HG03064 (cell line): ENCODE measurements at regions not wholly inside any gene's neighbourhood (a gene's known extent, or its start where the extent isn't known, plus 50 kb on each side); places are given as distances from the start of the nearest gene placed in this dataset.
"Not testable (repeated sequence)": the region's sequence is repeated elsewhere in the genome, so short reads cannot be mapped to it uniquely, and the experiment has no call there.

Source experiments
- ATAC-seq: cut with Tn5 transposase; IDR thresholded peaks from one replicate; pipeline ENCODE4 v1.9.1; 2021; ENCODE audit warnings: low read depth; ENCODE audit not compliant: unreplicated experiment

GRCh38 chr5:112570708-112571444 is 151.8 kb upstream of the EPB41L4A start:
- ATAC-seq, result no peak

- no peak for ATAC-seq
Observed at GRCh38 chr5:112573441-112573840, 154.4 kb upstream of the EPB41L4A start.

DNA sequence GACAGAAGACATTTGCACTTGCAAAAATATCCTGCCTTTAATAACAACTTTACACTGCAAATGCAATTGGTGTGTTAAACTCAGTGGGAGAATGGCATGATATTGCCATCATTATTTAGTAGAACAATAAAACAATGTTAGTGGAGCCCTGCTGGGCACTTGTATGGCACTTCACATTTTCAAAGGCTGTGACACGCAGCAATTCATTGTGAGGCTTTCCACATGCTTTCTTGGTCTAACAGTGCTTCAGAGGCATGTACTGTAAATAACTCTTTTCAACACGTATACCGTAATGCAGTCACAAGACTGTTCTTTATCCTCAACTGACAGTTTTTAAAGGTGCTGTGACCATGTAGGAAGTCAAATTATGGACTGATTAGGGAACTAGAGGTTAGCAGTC is 155.5 kb upstream of the EPB41L4A start:
- no peak for ATAC-seq

- no peak for ATAC-seq
Observed at GRCh38 chr5:112576298-112576925, 157.3 kb upstream of the EPB41L4A start.

GRCh38 chr5:112579599-112580170 is 158.0 kb upstream of the APC start:
- ATAC-seq, result no peak

DNA sequence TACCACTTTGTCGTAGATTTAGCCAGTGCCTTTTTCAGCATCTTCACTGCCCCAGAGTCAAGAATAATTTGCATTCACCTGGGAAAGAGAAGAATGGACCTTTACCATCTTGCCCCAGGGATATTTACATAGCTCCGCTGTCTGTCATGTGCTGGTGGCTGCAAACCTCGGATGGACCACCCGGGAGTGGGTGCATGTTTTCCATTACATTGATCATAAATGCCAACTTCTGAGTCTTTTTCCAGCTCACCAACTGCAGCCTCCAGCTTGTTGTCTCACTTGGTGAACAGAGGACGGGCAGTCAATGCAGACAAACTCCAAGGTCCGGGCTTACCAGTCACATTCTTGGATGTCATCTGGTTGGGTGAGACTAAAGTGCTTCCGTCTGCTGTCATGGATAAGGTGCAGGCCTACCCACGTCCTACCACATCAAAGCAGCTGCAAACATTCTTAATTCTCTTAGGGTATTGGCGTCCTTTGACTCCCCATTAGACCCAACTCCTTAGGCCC is 155.8 kb upstream of the APC start:
- no peak for ATAC-seq

GRCh38 chr5:112583166-112583565 is 154.5 kb upstream of the APC start:
- ATAC-seq, result no peak

- no peak for ATAC-seq
Observed at GRCh38 chr5:112584781-112585180, 152.9 kb upstream of the APC start.

GRCh38 chr5:112586596-112587062 is 151.1 kb upstream of the APC start:
- ATAC-seq, result no peak

GRCh38 chr5:112590858-112591257 is 146.8 kb upstream of the APC start:
- ATAC-seq, result not testable (repeated sequence)

DNA sequence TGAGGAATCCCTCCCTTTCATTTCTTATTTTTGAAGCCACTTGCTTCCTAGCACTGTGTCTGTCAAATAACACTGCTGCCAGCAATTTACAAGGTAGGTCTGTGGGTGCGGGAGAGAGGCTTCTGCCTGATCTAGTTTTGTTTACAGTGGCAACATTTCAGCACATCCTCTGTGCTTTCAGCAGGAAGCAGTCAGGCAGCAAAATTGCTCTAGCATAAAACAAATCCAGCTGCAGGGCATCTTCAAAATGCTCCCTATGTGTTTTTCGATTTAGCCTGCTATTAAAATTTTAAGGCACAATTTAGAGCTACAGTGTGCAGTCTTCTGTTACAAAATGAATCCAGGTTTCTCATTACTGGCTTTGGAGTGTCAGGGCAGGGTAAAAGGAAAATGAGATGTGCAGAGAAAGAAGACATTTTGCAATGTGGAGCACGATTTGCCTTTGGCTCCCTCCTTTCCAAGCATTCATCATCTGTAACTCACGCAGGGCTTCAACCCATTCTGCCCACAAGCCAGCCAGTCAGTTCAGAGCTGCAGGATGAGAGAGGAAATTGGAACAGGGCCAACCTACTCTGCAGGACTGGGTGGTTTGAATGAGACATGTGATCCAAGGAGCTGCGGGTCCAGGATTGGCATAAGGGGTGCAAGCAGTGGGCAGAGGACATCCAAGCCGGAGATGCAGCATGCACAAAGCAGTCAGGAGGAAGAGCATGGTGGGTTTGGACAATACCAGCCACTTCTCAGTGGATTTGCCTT is 143.4 kb upstream of the APC start:
- ATAC-seq, result no peak

DNA sequence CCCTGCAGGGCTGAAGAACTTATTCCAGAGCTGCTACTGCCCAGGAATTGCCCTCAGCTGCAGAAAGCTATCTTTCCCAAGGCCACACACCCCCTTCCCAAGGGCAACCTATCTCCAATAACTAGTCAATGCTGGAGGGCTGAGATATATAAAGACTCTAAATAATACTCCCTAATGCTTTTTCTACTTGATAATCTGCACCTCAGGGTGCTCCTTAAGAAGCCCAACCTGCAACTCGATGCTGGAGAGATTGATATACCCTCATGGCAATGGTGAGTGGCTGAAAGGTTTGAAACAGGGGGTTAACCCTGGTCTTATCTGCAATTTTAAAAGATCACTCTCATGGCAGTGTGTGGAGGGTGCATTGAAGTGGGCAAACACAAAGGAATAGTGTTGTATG is 142.7 kb upstream of the APC start:
- ATAC-seq, result no peak

- no peak for ATAC-seq
Observed at GRCh38 chr5:112597831-112598230, 139.9 kb upstream of the APC start.

DNA sequence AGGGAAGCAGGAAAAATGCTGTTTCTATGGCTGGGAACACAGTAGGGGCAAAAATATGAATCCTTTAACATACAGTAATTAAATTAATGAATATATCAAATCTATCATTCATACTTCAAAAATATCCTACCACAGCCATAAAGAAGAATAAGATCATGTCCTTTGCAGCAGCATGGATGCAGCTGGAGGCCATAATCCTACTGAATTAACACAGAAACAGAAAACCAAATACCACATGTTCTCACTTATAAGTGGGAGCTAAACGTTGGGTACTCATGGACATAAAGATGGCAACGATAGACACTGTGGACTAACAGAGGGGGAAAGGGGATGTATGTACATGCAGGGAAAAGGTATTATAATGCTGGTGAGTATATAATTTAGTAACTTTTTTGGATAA is 137.2 kb upstream of the APC start:
- not testable (repeated sequence) for ATAC-seq

- ATAC-seq, result no peak
Observed at GRCh38 chr5:112604732-112605630, 132.7 kb upstream of the APC start.

DNA sequence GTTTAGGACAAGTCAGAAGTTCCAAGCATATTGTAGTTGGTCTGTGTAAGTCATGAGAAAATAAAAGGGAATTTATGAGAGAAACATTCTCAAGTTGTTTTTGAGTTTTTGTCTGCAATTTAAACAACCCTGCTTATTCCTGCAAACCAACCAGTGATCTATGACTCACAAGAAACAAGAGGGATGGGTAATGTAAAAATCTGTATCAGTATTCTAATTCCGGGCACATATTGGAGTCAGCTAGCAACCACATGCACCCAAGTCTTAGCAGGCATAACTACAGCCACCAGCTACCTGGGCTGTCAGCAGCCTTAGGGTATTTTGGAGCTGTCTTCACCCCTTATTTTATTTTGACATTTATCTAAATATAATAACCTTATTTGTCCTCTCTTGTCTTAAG is 128.7 kb upstream of the APC start:
- ATAC-seq, result no peak

DNA sequence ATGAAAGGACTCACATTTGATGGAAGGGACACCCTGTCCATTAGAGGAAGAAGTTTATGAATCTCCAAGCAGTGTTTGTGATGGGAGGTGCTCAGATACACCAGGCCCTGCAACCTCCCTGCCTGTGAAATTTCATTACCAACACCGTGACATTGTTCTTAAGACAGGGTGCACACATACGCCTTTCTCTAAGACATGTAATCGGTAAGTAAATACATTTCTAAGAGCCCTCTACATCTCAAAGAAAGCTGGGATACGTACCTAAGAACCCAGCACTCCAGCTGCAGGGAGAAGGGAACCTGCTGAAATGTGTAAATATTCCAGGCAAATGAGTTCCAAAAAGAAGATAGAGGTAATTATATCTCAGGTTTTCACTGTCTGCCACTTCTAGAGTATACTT is 125.0 kb upstream of the APC start:
- ATAC-seq, result no peak

GRCh38 chr5:112614285-112614684 is 123.4 kb upstream of the APC start:
- ATAC-seq, result no peak

DNA sequence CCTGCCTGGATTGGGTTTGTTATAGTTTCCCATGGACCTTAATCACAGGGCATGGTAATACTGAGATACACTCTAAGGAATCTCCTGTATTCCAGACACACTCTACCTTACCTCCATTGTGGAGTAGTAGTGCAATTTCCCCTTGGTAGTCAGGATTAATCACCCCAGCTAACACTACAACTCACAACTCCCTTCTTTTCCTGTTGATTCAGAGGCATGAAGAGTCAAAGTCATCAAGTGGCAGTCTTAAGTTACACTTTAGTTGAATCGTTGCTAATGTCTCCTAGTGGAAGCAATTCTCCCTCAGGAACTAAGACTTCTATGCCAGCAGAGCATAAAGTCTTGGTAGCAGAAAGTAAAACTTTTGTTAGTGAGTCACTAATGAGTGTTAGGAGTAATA is 122.7 kb upstream of the APC start:
- ATAC-seq, result no peak
